Lung (tissue), 11 donors: ENCODE measurements at regions not wholly inside any gene's neighbourhood (a gene's known extent, or its start where the extent isn't known, plus 50 kb on each side); places are given as distances from the start of the nearest gene placed in this dataset.
"Not testable (repeated sequence)": the region's sequence is repeated elsewhere in the genome, so short reads cannot be mapped to it uniquely, and the experiment has no call there.

Experiments used
- ATAC-seq: fragments of 200-7000 bp; cut with Tn5 transposase; one replicate; pipeline ENCODE4 v1.9.1; 2020; ENCODE audit warnings: moderate number of reproducible peaks; ENCODE audit not compliant: insufficient read depth, low FRiP score
- DNase-seq, 3 donors: peaks; one replicate each; pipeline ENCODE4 v3.0.0-alpha.2; 2013 to 2017
- H3K27ac ChIP-seq, 2 donors: one replicate each; pipeline ENCODE4 v1.5.1; 2013; ENCODE audit warnings: mild to moderate bottlenecking in 2 of 2, moderate library complexity in 2 of 2, control low read depth in 1 of 2, inconsistent platforms in 1 of 2, low read depth in 1 of 2, low read length in 1 of 2
- H3K27me3 ChIP-seq, 3 donors: one replicate each; pipeline ENCODE4 v1.5.1; 2013; ENCODE audit warnings: low read length in 2 of 3; ENCODE audit not compliant: control insufficient read depth in 3 of 3, insufficient read depth in 3 of 3
- H3K36me3 ChIP-seq, 4 donors: one replicate each; pipeline ENCODE4 v1.5.1; 2013; ENCODE audit warnings: low read length in 4 of 4, mild to moderate bottlenecking in 1 of 4, moderate library complexity in 1 of 4; ENCODE audit not compliant: control insufficient read depth in 4 of 4, insufficient read depth in 4 of 4
- H3K4me1 ChIP-seq, 5 donors: one replicate each; pipeline ENCODE4 v1.5.1; 2013; ENCODE audit warnings: low read length in 5 of 5, mild to moderate bottlenecking in 2 of 5, moderate library complexity in 1 of 5; ENCODE audit not compliant: control insufficient read depth in 5 of 5, insufficient read depth in 5 of 5
- H3K4me3 ChIP-seq: one replicate; pipeline ENCODE4 v1.5.1; 2013; ENCODE audit warnings: mild to moderate bottlenecking, control low read depth, moderate library complexity
- H3K9ac ChIP-seq, 2 donors: one replicate each; pipeline ENCODE4 v1.5.1; 2013; ENCODE audit warnings: low read length in 2 of 2, control low read depth in 1 of 2; ENCODE audit not compliant: insufficient read depth in 1 of 2
- H3K9me3 ChIP-seq, 4 donors: one replicate each; pipeline ENCODE4 v1.5.1; 2013; ENCODE audit warnings: low read length in 3 of 4, mild to moderate bottlenecking in 1 of 4, moderate library complexity in 1 of 4; ENCODE audit not compliant: control insufficient read depth in 4 of 4, insufficient read depth in 3 of 4
- CTCF ChIP-seq: IDR thresholded peaks from 2 replicates; pipeline ENCODE4 v1.5.1; 2012; ENCODE audit warnings: mild to moderate bottlenecking; ENCODE audit errors: control extremely low read depth, extremely low read depth
- WGBS, 2 donors: extraction: QIAGEN DNeasy Blood & Tissue Kit; methylation state at CpG; one replicate each; pipeline ENCODE4 v1.1.7; 2013; 5-methylcytosine and 5-hydroxymethylcytosine counted together
- donor health status: control.
- donor health status: control.
- donor health status: Bipolar disorder and iron deficiency.
- donor health status: healthy.
- donor health status: DM: yes; HTN: yes; CAD: no.

GRCh38 chr9:75683591-75683990 is 206.9 kb upstream of the PCSK5 start:
- Histone ChIP-seq H3K4me1 (peaks cover 0 to 6% (median 0%) of the 10 kb centered on the region in 5 donors), H3K27ac (no peak overlapping the region), H3K9ac (no peak overlapping the region), H3K27me3 (no peaks in the 10 kb centered on the region), H3K9me3 (no peaks in the 10 kb centered on the region), H3K36me3 (no peaks in the 10 kb centered on the region), H3K4me3 (no peak overlapping the region)
- no peak for DNase-seq
- WGBS, 2 donors = 82 to 91% methylated on average over 1 of the region's 1 CpG
- no peak for ATAC-seq
- no peak for TF ChIP-seq CTCF

GRCh38 chr9:75685062-75685461 is 205.4 kb upstream of the PCSK5 start:
- no peak for TF ChIP-seq CTCF
- Histone ChIP-seq H3K4me3 (no peak overlapping the region), H3K9me3 (no peaks in the 10 kb centered on the region), H3K27ac (no peak overlapping the region), H3K4me1 (peaks cover 0 to 6% (median 0%) of the 10 kb centered on the region in 5 donors), H3K27me3 (no peaks in the 10 kb centered on the region), H3K9ac (no peak overlapping the region), H3K36me3 (no peaks in the 10 kb centered on the region)
- WGBS, 2 donors = 55 to 91% methylated on average over 4 of the region's 4 CpGs
- ATAC-seq (no peak), DNase-seq (no peak)

- no peak for TF ChIP-seq CTCF
- Histone ChIP-seq H3K9me3 (no peaks in the 10 kb centered on the region), H3K27ac (no peak overlapping the region), H3K4me1 (peaks cover 0 to 6% (median 0%) of the 10 kb centered on the region in 5 donors), H3K9ac (no peak overlapping the region), H3K27me3 (no peaks in the 10 kb centered on the region), H3K36me3 (no peaks in the 10 kb centered on the region), H3K4me3 (no peak overlapping the region)
- WGBS, 2 donors = 64 to 93% methylated on average over 2 of the region's 2 CpGs
- no peak for ATAC-seq
- DNase-seq = no peak
Measured at GRCh38 chr9:75687359-75687953, 203.0 kb upstream of the PCSK5 start.

GRCh38 chr9:75690551-75690950 is 199.9 kb upstream of the PCSK5 start:
- ATAC-seq, H3K36me3 ChIP-seq, H3K9me3 ChIP-seq, DNase-seq, H3K4me1 ChIP-seq, H3K27ac ChIP-seq, H3K9ac ChIP-seq, H3K4me3 ChIP-seq, H3K27me3 ChIP-seq: not testable (repeated sequence)
